ENCODE measurements at regions not wholly inside any gene's neighbourhood (a gene's known extent, or its start where the extent isn't known, plus 50 kb on each side); places are given as distances from the start of the nearest gene placed in this dataset.

DNA sequence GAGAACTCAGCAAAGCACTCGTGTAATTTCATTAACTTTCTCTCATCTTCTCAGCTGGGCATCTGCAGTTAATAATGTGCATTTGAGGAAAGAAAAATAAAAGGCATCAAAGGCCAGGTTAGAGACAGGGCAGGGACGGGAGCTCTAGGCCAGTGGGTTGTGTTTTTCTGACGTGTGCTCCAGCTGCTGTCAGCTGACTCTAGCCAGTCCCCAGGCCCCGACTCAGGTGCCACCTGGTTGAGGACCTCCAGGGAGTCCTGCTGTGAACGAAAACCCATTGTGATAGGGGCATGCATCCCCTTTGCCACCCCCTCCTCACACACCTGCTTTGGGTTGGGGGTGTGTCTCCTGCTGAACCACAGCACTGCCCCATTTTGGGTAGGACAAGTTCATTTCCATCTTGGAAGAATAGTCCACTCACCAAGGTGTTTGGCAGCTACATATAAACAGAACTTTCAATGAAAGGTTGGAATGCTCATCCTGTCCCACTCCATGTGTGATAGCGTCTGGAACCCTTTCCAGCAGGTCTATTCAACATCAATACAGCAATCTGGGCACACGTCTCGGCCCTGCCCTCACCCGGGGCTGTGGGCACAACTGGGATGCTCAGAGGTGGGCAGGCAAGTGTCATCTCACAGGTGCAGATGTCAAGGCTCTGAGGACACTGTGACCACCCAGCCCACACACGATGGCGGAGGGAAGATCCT is 146.1 kb upstream of the FAM20C start:
- in situ Hi-C loops (cut with MboI; ENCODE audit: low sequenced_read_pairs), result no loop called here
- H3K4me1 ChIP-seq, result no peaks in the 10 kb centered on the region
- H3K4me3 ChIP-seq, result no peak overlapping the region

DNA sequence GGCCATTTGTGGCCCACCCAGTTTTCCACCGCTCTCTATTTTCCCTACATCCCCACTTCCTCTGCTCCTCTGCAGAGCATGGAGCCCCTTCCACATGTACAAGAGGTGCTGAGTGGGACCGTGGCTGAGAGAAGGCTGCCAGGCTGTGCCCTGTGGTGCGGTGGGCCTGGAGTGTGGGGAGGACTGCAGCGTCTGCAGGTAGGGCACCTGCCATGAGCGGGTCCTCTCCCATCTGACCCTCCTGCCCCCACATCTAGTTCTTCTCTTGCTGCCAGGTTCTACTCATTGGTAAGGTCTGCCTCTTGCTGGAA is 145.6 kb upstream of the FAM20C start:
- in situ Hi-C loops (cut with MboI; ENCODE audit: low sequenced_read_pairs), result no loop called here
- no peaks in the 10 kb centered on the region for H3K27me3 ChIP-seq (ENCODE audit: low read depth)

More for the DNA sequence above, 146.1 kb upstream of the FAM20C start:
- Histone ChIP-seq H3K27me3 (ENCODE audit: low read depth) (no peaks in the 10 kb centered on the region), H3K9me3 (no peaks in the 10 kb centered on the region), H3K36me3 (replicated peaks) (no peaks in the 10 kb centered on the region)
- DNase-seq (ENCODE audit: low spot score in 2 of 2), result no peak

GRCh38 chr7:51456-52068 is 140.8 kb upstream of the FAM20C start:
- Histone ChIP-seq H3K4me3 (no peak overlapping the region), H3K4me1 (no peaks in the 10 kb centered on the region), H3K36me3 (replicated peaks) (no peaks in the 10 kb centered on the region), H3K27me3 (ENCODE audit: low read depth) (no peaks in the 10 kb centered on the region), H3K9me3 (no peaks in the 10 kb centered on the region)
- DNase-seq (ENCODE audit: low spot score in 2 of 2), result no peak
- in situ Hi-C loops (cut with MboI; ENCODE audit: low sequenced_read_pairs), result no loop called here

More for the DNA sequence above, 145.6 kb upstream of the FAM20C start:
- H3K4me1 ChIP-seq, result no peaks in the 10 kb centered on the region
- no peaks in the 10 kb centered on the region for H3K9me3 ChIP-seq
- no peaks in the 10 kb centered on the region for H3K36me3 ChIP-seq (replicated peaks)
- H3K4me3 ChIP-seq, result no peak overlapping the region
- DNase-seq (ENCODE audit: low spot score in 2 of 2), result no peak

DNA sequence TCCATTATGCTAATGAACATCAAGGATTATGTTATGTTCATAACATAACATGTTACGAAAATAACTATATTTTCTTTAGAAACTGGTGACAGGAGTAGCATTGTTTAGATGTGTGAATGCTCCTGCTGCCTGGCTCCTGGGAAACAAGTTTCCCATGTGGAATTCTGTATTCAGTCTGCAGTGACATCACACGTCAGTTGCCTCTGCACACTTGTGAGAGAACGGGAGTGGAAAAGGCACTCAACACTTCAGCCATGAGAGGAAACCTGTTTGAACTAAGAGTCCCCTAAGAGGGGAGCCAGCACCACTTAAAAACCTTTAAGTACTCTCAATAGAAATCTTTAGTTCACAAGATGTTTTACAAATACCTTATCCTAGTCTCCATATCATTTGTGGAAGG is 140.3 kb upstream of the FAM20C start:
- Histone ChIP-seq H3K4me3 (no peak overlapping the region), H3K9me3 (no peaks in the 10 kb centered on the region), H3K27me3 (ENCODE audit: low read depth) (no peaks in the 10 kb centered on the region), H3K4me1 (no peaks in the 10 kb centered on the region), H3K36me3 (replicated peaks) (no peaks in the 10 kb centered on the region)
- DNase-seq (ENCODE audit: low spot score in 2 of 2), result no peak
- in situ Hi-C loops (cut with MboI; ENCODE audit: low sequenced_read_pairs), result no loop called here

- H3K27me3 ChIP-seq (ENCODE audit: low read depth), result no peaks in the 10 kb centered on the region
- in situ Hi-C loops (cut with MboI; ENCODE audit: low sequenced_read_pairs), result no loop called here
- H3K4me1 ChIP-seq, result no peaks in the 10 kb centered on the region
- no peak overlapping the region for H3K4me3 ChIP-seq
- H3K36me3 ChIP-seq (replicated peaks), result no peaks in the 10 kb centered on the region
- DNase-seq (ENCODE audit: low spot score in 2 of 2), result no peak
- H3K9me3 ChIP-seq, result no peaks in the 10 kb centered on the region
Measured at GRCh38 chr7:53531-53930, 138.8 kb upstream of the FAM20C start.

DNA sequence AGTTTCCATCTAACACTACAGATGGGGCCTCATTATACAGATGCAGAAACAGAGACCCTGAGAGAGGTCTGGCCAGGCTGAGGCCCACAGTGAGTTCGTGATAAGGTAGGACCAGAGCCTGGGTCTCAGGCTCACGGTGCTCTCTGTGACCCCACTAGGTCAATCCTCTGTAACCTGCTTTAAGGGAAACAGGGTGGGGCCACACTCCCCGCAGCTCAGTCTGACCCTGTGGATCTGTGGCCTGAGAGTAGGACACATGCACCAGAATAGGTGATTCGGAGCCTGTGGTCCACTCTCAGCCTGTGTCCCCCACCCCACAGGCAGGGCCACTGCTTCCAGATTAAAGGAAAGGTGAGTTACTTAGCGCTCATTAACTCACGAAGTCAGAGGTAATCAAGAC is 137.8 kb upstream of the FAM20C start:
- no peaks in the 10 kb centered on the region for H3K27me3 ChIP-seq (ENCODE audit: low read depth)
- H3K4me1 ChIP-seq, result no peaks in the 10 kb centered on the region
- in situ Hi-C loops (cut with MboI; ENCODE audit: low sequenced_read_pairs), result no loop called here
- H3K9me3 ChIP-seq, result no peaks in the 10 kb centered on the region
- no peak for DNase-seq (ENCODE audit: low spot score in 2 of 2)
- H3K36me3 ChIP-seq (replicated peaks), result no peaks in the 10 kb centered on the region
- no peak overlapping the region for H3K4me3 ChIP-seq

DNA sequence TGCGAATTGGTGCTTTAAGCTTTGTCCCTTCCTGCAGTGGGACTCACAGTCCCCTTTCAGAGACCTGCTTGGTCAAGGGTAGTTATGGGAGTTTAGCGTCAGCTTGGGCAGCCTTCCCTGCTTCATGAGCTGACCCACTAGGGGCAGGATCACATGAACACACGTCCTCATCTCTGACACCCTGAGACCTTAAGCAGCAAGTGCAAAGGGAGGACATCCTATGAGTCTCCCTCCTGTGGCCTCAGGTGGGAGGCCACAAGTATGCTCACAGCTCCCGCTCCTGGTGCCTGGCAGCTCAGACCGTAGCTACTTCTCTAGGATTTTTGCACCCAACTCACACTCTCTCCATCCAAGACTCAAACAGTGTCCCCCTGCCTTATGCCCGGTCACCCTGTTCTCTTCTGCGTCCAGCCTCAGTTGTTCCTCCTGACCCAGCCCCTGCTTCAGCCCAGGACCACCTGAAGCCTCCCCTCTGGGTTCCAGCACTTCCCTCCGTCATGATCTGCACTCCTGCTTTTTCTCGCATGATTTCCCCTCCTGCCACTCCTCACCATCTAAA is 136.6 kb upstream of the FAM20C start:
- Histone ChIP-seq H3K27me3 (ENCODE audit: low read depth) (no peaks in the 10 kb centered on the region), H3K9me3 (no peaks in the 10 kb centered on the region), H3K4me1 (no peaks in the 10 kb centered on the region), H3K4me3 (no peak overlapping the region), H3K36me3 (replicated peaks) (no peaks in the 10 kb centered on the region)
- in situ Hi-C loops (cut with MboI; ENCODE audit: low sequenced_read_pairs), result no loop called here
- no peak for DNase-seq (ENCODE audit: low spot score in 2 of 2)

DNA sequence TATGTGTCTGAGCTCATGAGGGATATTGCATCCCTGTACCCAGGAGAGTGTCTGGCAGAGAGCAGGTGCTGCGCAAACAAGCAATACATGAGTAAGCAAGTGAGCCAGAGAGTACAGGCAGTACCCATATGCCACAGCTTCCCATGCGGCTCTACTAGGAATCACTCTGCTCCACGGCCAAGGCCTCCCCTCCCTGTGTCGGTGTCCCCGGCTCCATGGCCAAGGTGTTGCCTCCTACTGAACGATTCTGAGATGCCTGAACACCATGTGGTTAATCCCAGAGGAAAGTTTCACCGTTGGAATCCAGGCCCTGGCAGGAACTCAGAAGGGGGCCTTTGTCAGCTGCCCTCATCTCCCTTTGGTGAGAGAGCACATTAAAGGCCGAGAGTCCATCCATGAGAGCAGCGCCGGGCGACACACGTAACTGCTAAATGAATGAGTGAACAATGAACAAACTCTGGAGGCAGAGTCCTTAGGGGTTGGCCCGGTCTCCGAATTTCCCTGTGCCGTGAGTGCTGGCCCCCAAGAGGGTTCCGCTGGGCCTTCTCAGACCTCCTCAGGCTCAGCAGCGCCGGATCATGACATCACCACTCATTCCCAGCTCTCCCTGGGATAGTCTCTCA is 136.0 kb upstream of the FAM20C start:
- Histone ChIP-seq H3K4me1 (no peaks in the 10 kb centered on the region), H3K4me3 (no peak overlapping the region), H3K9me3 (no peaks in the 10 kb centered on the region), H3K36me3 (replicated peaks) (no peaks in the 10 kb centered on the region), H3K27me3 (ENCODE audit: low read depth) (no peaks in the 10 kb centered on the region)
- in situ Hi-C loops (cut with MboI; ENCODE audit: low sequenced_read_pairs), result no loop called here
- no peak for DNase-seq (ENCODE audit: low spot score in 2 of 2)

DNA sequence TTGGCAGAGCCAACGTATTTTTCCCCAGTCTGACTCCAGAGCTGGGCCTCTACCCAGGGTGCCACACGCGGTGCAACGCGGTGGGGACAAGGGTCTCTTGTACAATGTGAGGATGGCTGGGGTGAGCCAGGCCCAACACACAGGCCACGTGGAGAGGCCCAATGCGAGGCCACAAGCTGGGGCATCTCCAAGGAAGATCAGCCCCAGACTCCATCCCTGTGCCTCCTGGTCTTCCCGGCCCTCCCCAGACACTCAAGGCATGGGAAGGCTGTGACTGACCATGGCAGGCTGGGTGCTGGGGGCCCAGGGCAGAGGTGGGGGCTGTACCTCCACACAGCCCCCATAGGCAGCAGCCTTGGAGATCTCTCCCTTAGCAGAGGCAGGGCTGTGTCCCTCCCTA is 135.3 kb upstream of the FAM20C start:
- no peak for DNase-seq (ENCODE audit: low spot score in 2 of 2)
- in situ Hi-C loops (cut with MboI; ENCODE audit: low sequenced_read_pairs), result no loop called here
- no peak overlapping the region for H3K4me3 ChIP-seq
- H3K36me3 ChIP-seq (replicated peaks), result no peaks in the 10 kb centered on the region
- no peaks in the 10 kb centered on the region for H3K4me1 ChIP-seq
- H3K27me3 ChIP-seq (ENCODE audit: low read depth), result no peaks in the 10 kb centered on the region
- H3K9me3 ChIP-seq, result no peaks in the 10 kb centered on the region

GRCh38 chr7:57482-58255 is 134.7 kb upstream of the FAM20C start:
- in situ Hi-C loops (cut with MboI; ENCODE audit: low sequenced_read_pairs), result no loop called here
- Histone ChIP-seq H3K4me3 (no peak overlapping the region), H3K36me3 (replicated peaks) (no peaks in the 10 kb centered on the region), H3K27me3 (ENCODE audit: low read depth) (no peaks in the 10 kb centered on the region), H3K4me1 (no peaks in the 10 kb centered on the region), H3K9me3 (no peaks in the 10 kb centered on the region)
- DNase-seq (ENCODE audit: low spot score in 2 of 2), result no peak

- Histone ChIP-seq H3K4me3 (no peak overlapping the region), H3K27me3 (ENCODE audit: low read depth) (no peaks in the 10 kb centered on the region)
Measured at GRCh38 chr7:58316-58715, 134.1 kb upstream of the FAM20C start.

DNA sequence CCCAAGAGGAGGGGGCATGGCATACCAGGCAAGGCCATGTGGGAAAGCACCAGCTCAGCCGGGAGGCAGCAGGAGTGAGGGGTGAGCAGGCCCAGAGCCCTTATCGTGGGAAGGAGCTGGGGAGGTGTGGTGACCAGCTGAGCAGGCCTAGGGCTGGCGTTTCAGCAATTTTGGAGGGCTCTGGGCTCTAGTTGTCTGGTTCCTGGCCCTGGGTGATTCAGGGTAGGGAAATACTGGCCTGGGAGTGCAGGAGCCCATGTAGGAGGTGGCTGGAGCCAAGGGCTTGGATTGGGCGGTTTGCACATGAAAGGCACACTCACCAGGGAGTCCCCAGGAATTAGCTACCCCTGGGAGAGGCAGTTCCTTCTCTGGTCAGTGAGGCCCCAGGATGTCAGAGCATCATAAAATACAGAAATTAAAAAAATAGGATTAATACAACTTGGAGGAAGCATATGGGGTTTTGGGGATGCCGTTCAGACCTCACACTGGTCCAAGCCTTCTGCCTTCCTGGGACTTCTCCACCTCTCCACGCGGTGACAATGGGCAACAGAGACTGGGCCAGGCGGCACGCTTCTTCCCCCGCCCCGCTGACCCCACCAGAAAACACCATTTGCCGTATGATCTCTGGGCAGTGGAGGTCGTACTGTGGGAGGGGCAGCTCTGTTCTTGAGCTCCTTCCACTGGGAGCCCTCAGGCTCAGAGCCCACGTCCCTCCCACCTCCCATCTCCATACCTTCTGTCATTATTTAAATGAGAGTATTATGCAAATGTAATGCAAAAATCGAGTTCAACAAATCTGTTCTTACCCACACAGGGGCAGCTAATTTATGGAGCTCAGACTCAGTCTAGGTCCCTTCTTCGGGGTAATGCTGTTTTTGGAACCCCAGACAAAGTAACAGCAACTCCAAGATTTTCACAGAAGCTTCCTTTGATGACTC is 133.0 kb upstream of the FAM20C start:
- Histone ChIP-seq H3K27me3 (ENCODE audit: low read depth) (no peaks in the 10 kb centered on the region), H3K9me3 (no peaks in the 10 kb centered on the region), H3K36me3 (replicated peaks) (no peaks in the 10 kb centered on the region), H3K4me1 (no peaks in the 10 kb centered on the region), H3K4me3 (no peak overlapping the region)
- DNase-seq (ENCODE audit: low spot score in 2 of 2), result no peak
- in situ Hi-C loops (cut with MboI; ENCODE audit: low sequenced_read_pairs), result no loop called here

More at GRCh38 chr7:58316-58715, 134.1 kb upstream of the FAM20C start:
- no peak for DNase-seq (ENCODE audit: low spot score in 2 of 2)
- in situ Hi-C loops (cut with MboI; ENCODE audit: low sequenced_read_pairs), result no loop called here
- H3K4me1 ChIP-seq, result no peaks in the 10 kb centered on the region
- H3K36me3 ChIP-seq (replicated peaks), result no peaks in the 10 kb centered on the region
- no peaks in the 10 kb centered on the region for H3K9me3 ChIP-seq

DNA sequence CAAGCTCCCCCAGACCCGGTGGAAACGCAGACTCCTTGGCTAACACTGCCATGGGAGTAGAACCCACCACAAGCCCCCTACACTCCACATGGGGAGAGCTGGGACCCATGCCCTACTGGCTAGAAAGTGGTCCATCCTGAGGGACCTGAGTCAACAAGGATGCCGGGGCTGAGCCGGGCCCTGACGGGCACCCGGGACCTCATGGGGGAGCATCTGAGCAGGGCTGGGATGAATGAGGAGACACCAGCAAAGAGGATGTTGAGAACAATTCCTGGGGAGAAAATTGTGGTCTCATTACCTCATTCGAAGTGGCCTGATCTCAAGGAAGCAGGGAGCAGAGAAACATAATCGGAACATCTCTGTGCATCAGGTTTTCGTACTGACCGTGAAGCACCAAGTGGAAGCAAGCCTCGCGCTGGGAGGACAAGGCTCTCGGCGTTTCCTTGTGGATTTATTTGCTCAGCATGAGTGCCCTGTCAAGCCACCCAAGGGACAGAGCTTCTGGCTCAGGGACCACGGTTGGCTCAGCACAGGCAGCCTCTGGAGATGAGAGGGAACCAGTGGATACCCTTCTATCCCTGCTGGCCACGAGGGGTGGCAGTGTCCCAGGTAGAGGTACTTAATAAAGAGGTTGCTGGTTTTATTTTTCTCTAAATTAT is 132.2 kb upstream of the FAM20C start:
- H3K36me3 ChIP-seq (replicated peaks), result no peaks in the 10 kb centered on the region

More for the DNA sequence above, 132.2 kb upstream of the FAM20C start:
- Histone ChIP-seq H3K27me3 (ENCODE audit: low read depth) (no peaks in the 10 kb centered on the region), H3K9me3 (no peaks in the 10 kb centered on the region), H3K4me1 (no peaks in the 10 kb centered on the region), H3K4me3 (no peak overlapping the region)
- in situ Hi-C loops (cut with MboI; ENCODE audit: low sequenced_read_pairs), result no loop called here
- DNase-seq (ENCODE audit: low spot score in 2 of 2), result no peak

All from HAP-1 (cell line).